ENCODE measurements at regions not wholly inside any gene's neighbourhood (a gene's known extent, or its start where the extent isn't known, plus 50 kb on each side); places are given as distances from the start of the nearest gene placed in this dataset.

DNA sequence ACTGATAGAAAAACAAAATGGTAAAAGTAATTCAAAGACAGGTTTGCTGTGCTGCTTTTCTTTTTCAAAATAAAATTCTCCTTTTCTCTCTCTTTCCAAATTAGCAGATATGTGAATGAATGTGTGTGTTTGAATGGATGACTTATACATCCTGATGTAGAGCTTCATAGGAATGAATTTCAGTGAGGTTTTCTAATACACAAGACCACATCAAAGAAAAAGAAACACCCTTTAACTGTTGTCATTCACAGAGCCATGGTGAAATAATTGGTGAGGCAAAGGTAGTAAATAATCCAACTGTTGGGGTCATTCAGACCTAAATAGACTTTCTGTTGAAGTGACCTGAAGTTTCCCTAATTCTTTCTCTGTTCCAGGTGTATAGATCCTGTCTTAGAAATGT is 139.1 kb upstream of the ZPLD1 start:
- intact Hi-C loops (cut with DNase I) = no loop called here
- Histone ChIP-seq H3K36me3 (no peaks in the 10 kb centered on the region), H3K9me3 (no peaks in the 10 kb centered on the region), H3K27ac (no peak overlapping the region), H3K4me1 (no peaks in the 10 kb centered on the region), H3K27me3 (no peaks in the 10 kb centered on the region), H3K4me3 (no peak overlapping the region)
- no peak for DNase-seq (ENCODE audit: low spot score in 2 of 2)
- TF ChIP-seq, protein P1, sequence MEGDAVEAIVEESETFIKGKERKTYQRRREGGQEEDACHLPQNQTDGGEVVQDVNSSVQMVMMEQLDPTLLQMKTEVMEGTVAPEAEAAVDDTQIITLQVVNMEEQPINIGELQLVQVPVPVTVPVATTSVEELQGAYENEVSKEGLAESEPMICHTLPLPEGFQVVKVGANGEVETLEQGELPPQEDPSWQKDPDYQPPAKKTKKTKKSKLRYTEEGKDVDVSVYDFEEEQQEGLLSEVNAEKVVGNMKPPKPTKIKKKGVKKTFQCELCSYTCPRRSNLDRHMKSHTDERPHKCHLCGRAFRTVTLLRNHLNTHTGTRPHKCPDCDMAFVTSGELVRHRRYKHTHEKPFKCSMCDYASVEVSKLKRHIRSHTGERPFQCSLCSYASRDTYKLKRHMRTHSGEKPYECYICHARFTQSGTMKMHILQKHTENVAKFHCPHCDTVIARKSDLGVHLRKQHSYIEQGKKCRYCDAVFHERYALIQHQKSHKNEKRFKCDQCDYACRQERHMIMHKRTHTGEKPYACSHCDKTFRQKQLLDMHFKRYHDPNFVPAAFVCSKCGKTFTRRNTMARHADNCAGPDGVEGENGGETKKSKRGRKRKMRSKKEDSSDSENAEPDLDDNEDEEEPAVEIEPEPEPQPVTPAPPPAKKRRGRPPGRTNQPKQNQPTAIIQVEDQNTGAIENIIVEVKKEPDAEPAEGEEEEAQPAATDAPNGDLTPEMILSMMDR (IDR thresholded peaks at IDR 0.05) = no peak

DNA sequence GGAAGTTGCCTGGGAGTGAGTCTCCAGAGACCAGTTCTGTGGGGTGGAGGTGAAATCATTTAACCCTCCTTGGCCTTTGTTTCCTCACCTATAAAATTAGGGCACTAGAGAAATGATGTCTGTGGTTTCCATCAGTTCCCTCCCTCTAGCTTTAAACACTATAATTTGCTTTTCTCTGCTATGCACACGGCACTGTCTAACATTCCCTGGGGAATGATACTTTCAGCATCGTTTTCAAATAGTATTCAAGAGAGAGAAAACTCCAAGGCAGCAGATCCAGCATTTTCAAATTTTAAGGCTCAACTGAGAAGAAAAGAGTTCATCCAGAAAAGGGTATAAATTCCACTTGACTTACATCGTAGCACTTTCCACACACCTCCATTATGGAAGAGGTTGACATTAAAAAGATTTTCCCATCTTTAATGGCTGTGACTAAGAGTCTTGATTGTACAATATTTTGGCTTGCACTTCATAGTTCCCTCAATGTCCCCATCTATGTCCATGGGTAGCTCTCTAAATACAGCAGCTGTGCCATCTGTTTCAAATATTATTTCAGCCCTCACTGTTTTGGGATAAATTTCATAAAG is 137.7 kb upstream of the ZPLD1 start:
- no peaks in the 10 kb centered on the region for H3K4me1 ChIP-seq
- no peak overlapping the region for H3K27ac ChIP-seq
- H3K4me3 ChIP-seq = no peak overlapping the region
- H3K9me3 ChIP-seq = no peaks in the 10 kb centered on the region
- TF ChIP-seq, protein P1 (IDR thresholded peaks at IDR 0.05) = no peak
- H3K27me3 ChIP-seq = no peaks in the 10 kb centered on the region
- no peaks in the 10 kb centered on the region for H3K36me3 ChIP-seq
- DNase-seq (ENCODE audit: low spot score in 2 of 2) = no peak
- intact Hi-C loops (cut with DNase I) = no loop called here

GRCh38 chr3:102299125-102299877 is 135.5 kb upstream of the ZPLD1 start:
- no peaks in the 10 kb centered on the region for H3K4me1 ChIP-seq
- H3K9me3 ChIP-seq = no peaks in the 10 kb centered on the region
- no peaks in the 10 kb centered on the region for H3K27me3 ChIP-seq
- no peak overlapping the region for H3K4me3 ChIP-seq
- intact Hi-C loops (cut with DNase I) = no loop called here
- TF ChIP-seq, protein P1 (IDR thresholded peaks at IDR 0.05) = no peak
- DNase-seq (ENCODE audit: low spot score in 2 of 2) = no peak
- no peaks in the 10 kb centered on the region for H3K36me3 ChIP-seq
- no peak overlapping the region for H3K27ac ChIP-seq

DNA sequence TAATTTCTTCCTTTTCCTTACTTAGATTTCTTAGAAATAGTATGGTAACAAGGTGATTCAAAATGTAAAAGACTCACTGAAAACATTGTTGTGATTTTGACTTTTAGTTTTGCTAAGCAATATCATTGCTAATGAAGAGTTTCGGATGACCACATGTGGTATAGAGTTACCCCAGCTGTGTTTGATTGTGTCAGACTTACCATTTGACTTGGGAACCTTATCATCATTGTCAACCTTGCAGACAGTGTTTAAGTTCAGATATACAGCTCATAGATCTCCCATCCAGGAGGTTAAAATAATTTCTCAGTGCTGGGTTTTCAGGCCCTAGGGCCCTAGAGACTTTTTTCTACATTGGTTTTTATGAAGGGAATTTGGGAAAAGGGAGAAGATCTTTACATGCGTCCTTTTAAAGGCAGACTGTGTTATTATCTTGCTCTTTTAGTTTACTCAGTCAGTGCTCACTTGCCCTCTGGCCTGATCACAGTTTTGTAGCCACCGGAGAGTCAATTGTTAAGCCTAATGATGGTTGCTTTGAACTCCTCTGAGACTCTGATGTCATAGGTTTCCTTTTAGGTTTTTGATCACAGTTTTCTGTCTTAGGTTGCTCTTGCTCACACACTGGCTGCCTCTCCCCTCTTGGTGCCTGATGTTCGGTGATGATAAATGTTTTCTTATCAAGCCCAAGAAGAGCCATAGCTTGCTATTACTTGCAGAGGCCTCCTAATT is 133.5 kb upstream of the ZPLD1 start:
- intact Hi-C loops (cut with DNase I) = no loop called here

GRCh38 chr3:102302020-102302419 is 132.8 kb upstream of the ZPLD1 start:
- H3K36me3 ChIP-seq = no peaks in the 10 kb centered on the region
- DNase-seq (ENCODE audit: low spot score in 2 of 2) = no peak
- H3K4me1 ChIP-seq = no peaks in the 10 kb centered on the region
- intact Hi-C loops (cut with DNase I) = no loop called here
- TF ChIP-seq, protein P1 (IDR thresholded peaks at IDR 0.05) = no peak
- no peaks in the 10 kb centered on the region for H3K27me3 ChIP-seq
- no peaks in the 10 kb centered on the region for H3K9me3 ChIP-seq
- no peak overlapping the region for H3K4me3 ChIP-seq
- no peak overlapping the region for H3K27ac ChIP-seq

More for the DNA sequence above, 133.5 kb upstream of the ZPLD1 start:
- no peaks in the 10 kb centered on the region for H3K27me3 ChIP-seq
- no peak overlapping the region for H3K4me3 ChIP-seq
- no peaks in the 10 kb centered on the region for H3K9me3 ChIP-seq
- no peak overlapping the region for H3K27ac ChIP-seq
- no peak for DNase-seq (ENCODE audit: low spot score in 2 of 2)
- H3K36me3 ChIP-seq = no peaks in the 10 kb centered on the region
- no peaks in the 10 kb centered on the region for H3K4me1 ChIP-seq
- TF ChIP-seq, protein P1 (IDR thresholded peaks at IDR 0.05) = no peak

Data from ascending aorta (tissue), 2 donors.